ACC112 (cell line): ENCODE measurements at regions not wholly inside any gene's neighbourhood (a gene's known extent, or its start where the extent isn't known, plus 50 kb on each side); places are given as distances from the start of the nearest gene placed in this dataset.

Experiments
- H2AFZ ChIP-seq: fragments of 200-600 bp; sonication (generic); one replicate; pipeline ENCODE4 v1.6.0; 2017; ENCODE audit warnings: antibody characterized with exemption, low read length; ENCODE audit not compliant: unreplicated experiment
- H3K27ac ChIP-seq: fragments of 200-600 bp; sonication (generic); 2 replicates; pipeline ENCODE4 v1.5.1; 2014; ENCODE audit warnings: low read depth, mild to moderate bottlenecking, antibody characterized with exemption, low read length, moderate library complexity
- H3K27me3 ChIP-seq: fragments of 200-600 bp; sonication (generic); 2 replicates; pipeline ENCODE4 v1.6.1; 2014; ENCODE audit warnings: mild to moderate bottlenecking, antibody characterized with exemption, low read length, moderate library complexity, mixed read lengths; ENCODE audit not compliant: insufficient read depth
- H3K36me3 ChIP-seq: fragments of 200-600 bp; sonication (generic); 2 replicates; pipeline ENCODE4 v1.6.1; 2016; ENCODE audit warnings: mild to moderate bottlenecking, antibody characterized with exemption, low read length, moderate library complexity, mixed read lengths; ENCODE audit not compliant: insufficient read depth
- H3K4me1 ChIP-seq: fragments of 200-600 bp; sonication (generic); one replicate; pipeline ENCODE4 v1.6.1; 2016; ENCODE audit warnings: low read length, mixed read lengths; ENCODE audit not compliant: insufficient read depth, unreplicated experiment, control insufficient read depth
- H3K4me3 ChIP-seq: fragments of 200-600 bp; sonication (generic); 2 replicates; pipeline ENCODE4 v1.5.1; 2014; ENCODE audit warnings: mild to moderate bottlenecking, low read depth, low read length
- H3K79me2 ChIP-seq: fragments of 200-600 bp; sonication (generic); one replicate; pipeline ENCODE4 v1.6.0; 2016; ENCODE audit warnings: low read length; ENCODE audit not compliant: control insufficient read depth, unreplicated experiment, insufficient read depth

- Histone ChIP-seq H3K4me3 (no peak overlapping the region), H3K27ac (no peak overlapping the region), H3K27me3 (no peaks in the 10 kb centered on the region), H3K4me1 (no peaks in the 10 kb centered on the region), H2AFZ (no peak overlapping the region), H3K36me3 (no peaks in the 10 kb centered on the region), H3K79me2 (no peaks in the 10 kb centered on the region)
These were observed 213.6 kb upstream of the ADARB2 start for GRCh38 chr10:1950803-1951495.

DNA sequence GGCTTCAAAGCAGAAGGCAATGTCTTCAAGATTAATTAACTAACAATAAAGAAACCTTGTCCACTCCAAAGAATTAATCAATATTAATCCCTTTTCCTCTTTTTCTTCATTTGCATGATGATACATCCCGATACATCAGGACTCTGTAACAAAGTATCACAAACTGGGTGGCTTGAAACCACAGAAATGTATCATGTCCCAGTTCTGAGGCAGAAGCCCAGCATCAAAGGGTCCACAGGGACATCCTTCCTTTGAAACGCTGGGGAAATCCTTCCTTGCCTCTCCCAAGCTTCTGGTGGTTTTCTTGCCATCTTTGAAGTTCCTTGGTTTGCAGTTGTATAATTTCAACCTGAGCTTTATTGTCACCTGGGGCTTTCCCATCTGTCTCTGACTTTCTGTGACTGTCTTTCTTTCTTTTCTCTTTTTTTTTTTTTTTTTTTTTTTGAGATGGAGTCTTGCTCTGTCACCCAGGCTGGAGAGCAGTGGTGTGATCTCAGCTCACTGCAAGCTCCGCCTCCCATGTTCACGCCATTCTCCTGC is 210.2 kb upstream of the ADARB2 start:
- no peaks in the 10 kb centered on the region for H3K79me2 ChIP-seq
- no peak overlapping the region for H2AFZ ChIP-seq

DNA sequence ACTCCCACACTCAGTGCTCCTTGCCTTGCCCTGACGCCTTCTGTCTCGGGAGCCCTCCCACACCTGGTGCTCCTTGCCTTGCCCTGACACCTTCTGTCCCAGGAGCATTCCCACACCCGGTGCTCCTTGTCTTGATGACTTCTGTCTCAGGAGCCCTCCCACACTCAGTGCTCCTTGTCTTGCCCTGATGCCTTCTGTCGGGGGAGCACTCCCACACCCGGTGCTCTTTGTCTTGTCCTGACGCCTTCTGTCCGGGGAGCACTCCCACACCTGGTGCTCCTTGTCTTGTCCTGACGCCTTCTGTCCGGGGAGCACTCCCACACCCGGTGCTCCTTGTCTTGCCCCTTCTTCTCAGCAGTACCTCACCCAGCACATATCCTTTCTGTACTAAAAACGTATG is 207.2 kb upstream of the ADARB2 start:
- Histone ChIP-seq H3K27me3 (no peaks in the 10 kb centered on the region), H3K4me1 (no peaks in the 10 kb centered on the region), H3K4me3 (no peak overlapping the region), H3K79me2 (no peaks in the 10 kb centered on the region), H3K36me3 (no peaks in the 10 kb centered on the region), H3K27ac (no peak overlapping the region), H2AFZ (no peak overlapping the region)

More for the DNA sequence above, 210.2 kb upstream of the ADARB2 start:
- H3K36me3 ChIP-seq: no peaks in the 10 kb centered on the region
- H3K27me3 ChIP-seq: no peaks in the 10 kb centered on the region
- no peak overlapping the region for H3K27ac ChIP-seq
- H3K4me1 ChIP-seq: no peaks in the 10 kb centered on the region
- no peak overlapping the region for H3K4me3 ChIP-seq

DNA sequence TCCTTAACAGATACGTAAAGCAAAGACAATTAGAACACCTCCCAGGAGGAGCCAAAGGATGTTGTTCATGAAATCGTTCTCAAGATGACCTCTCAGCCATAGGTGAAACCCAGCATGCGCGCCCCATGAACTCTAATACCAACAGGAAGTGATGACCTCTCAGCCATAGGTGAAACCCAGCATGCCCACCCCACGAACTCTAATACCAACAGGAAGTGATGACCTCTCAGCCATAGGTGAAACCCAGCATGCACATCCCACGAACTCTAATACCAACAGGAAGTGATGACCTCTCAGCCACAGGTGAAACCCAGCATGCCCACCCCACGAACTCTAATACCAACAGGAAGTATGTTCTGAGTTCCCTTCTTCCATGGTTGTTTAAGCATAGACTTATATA is 205.2 kb upstream of the ADARB2 start:
- H2AFZ ChIP-seq: no peak overlapping the region
- H3K79me2 ChIP-seq: no peaks in the 10 kb centered on the region
- H3K4me1 ChIP-seq: no peaks in the 10 kb centered on the region
- no peak overlapping the region for H3K4me3 ChIP-seq
- H3K36me3 ChIP-seq: no peaks in the 10 kb centered on the region
- H3K27me3 ChIP-seq: no peaks in the 10 kb centered on the region
- H3K27ac ChIP-seq: no peak overlapping the region

GRCh38 chr10:1939016-1939415 is 201.7 kb upstream of the ADARB2 start:
- no peaks in the 10 kb centered on the region for H3K4me1 ChIP-seq
- H3K4me3 ChIP-seq: no peak overlapping the region
- H3K27me3 ChIP-seq: no peaks in the 10 kb centered on the region
- no peaks in the 10 kb centered on the region for H3K36me3 ChIP-seq
- no peak overlapping the region for H2AFZ ChIP-seq
- H3K27ac ChIP-seq: no peak overlapping the region
- H3K79me2 ChIP-seq: no peaks in the 10 kb centered on the region

DNA sequence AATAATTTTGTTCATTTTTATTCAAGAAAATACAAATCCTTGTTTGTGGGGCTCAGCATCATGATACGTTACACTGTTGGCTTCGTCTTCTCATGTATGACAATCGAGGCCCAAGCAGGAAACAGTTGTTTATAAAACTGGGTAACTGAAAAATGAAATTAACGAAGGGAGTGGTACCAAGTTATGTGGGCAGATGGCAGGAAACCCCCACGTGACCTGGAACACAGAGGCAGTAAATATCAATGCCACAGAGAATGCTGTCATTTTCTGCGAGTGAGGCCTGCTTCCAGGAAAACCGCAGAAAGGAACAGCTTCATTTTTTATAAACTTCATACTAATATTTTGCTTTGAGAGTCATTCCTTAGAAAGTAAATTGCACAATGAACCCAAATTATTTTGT is 201.0 kb upstream of the ADARB2 start:
- Histone ChIP-seq H3K27me3 (no peaks in the 10 kb centered on the region), H3K4me1 (no peaks in the 10 kb centered on the region), H3K79me2 (no peaks in the 10 kb centered on the region), H3K36me3 (no peaks in the 10 kb centered on the region), H3K27ac (no peak overlapping the region), H3K4me3 (no peak overlapping the region), H2AFZ (no peak overlapping the region)

- no peaks in the 10 kb centered on the region for H3K27me3 ChIP-seq
- no peak overlapping the region for H2AFZ ChIP-seq
- H3K36me3 ChIP-seq: no peaks in the 10 kb centered on the region
- no peaks in the 10 kb centered on the region for H3K4me1 ChIP-seq
- H3K4me3 ChIP-seq: no peak overlapping the region
- no peak overlapping the region for H3K27ac ChIP-seq
- H3K79me2 ChIP-seq: no peaks in the 10 kb centered on the region
These were observed 198.6 kb upstream of the ADARB2 start for GRCh38 chr10:1935912-1936311.

GRCh38 chr10:1933215-1933614 is 195.9 kb upstream of the ADARB2 start:
- H3K4me3 ChIP-seq: no peak overlapping the region
- no peak overlapping the region for H3K27ac ChIP-seq
- H3K79me2 ChIP-seq: no peaks in the 10 kb centered on the region
- no peaks in the 10 kb centered on the region for H3K4me1 ChIP-seq
- no peaks in the 10 kb centered on the region for H3K27me3 ChIP-seq
- no peak overlapping the region for H2AFZ ChIP-seq
- no peaks in the 10 kb centered on the region for H3K36me3 ChIP-seq

DNA sequence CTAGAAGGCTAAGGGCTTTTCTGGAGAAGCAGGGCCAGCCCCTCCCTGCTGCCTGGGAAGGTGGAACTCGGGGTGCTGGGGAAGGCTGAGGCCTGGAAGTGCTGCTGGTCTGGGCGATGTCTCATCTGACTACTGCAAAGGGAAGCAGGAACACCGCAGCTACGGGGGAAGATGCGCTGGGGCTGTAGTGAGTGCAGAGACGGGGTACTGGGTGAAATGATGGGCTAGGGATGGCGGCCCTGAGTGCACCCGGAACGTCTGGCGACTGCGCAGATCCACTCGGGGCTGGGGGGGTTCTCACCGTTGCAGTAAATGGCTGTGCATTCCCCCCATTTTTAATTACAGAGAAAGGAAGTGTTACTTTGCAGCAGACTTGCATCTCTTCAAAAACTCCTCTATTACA is 195.4 kb upstream of the ADARB2 start:
- no peaks in the 10 kb centered on the region for H3K4me1 ChIP-seq
- no peaks in the 10 kb centered on the region for H3K27me3 ChIP-seq
- no peak overlapping the region for H3K4me3 ChIP-seq
- no peaks in the 10 kb centered on the region for H3K36me3 ChIP-seq
- no peaks in the 10 kb centered on the region for H3K79me2 ChIP-seq
- H2AFZ ChIP-seq: no peak overlapping the region
- no peak overlapping the region for H3K27ac ChIP-seq

DNA sequence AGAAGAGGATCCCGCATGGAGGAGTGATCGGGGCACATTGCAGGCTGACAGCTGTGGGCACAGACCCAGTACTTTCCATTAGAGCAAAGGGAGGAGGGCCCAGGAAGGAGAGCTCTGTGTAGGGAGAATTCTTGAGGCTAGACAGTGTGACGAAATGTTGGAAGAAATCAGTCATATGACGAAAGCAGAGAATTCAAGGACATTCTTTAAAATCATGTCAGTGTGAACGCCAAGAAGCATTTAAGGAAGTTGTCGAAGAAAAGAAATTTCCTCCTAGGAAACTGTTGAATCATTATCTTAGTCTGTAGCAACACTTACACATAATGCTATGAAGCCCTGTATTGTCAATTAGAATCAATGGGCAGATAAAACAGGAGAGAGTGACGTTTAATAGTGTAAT is 191.3 kb upstream of the ADARB2 start:
- H3K4me3 ChIP-seq: no peak overlapping the region
- H3K27ac ChIP-seq: no peak overlapping the region
- H3K27me3 ChIP-seq: no peaks in the 10 kb centered on the region
- H3K79me2 ChIP-seq: no peaks in the 10 kb centered on the region
- no peaks in the 10 kb centered on the region for H3K4me1 ChIP-seq
- no peaks in the 10 kb centered on the region for H3K36me3 ChIP-seq
- H2AFZ ChIP-seq: no peak overlapping the region

DNA sequence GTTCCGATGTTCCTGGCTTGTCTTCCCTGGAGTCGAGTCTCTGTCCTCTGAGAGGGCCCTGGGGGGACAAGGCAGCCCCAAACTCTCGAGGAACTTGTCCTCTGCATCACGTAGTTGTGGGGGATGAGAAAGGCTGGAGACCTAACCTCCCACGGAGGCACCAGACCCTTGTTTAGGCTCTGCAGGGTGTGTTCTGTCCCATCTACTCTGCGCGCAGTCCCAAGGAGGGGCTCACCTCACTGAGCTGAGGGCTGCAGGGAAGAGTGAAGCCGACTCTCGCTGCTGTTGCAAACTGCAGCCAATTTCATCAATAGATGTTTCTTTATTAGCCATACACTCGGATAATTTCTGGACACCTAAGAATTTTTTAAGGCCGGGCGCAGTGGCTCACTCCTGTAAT is 186.7 kb upstream of the ADARB2 start:
- Histone ChIP-seq H3K27ac (no peak overlapping the region), H3K4me3 (no peak overlapping the region), H3K36me3 (no peaks in the 10 kb centered on the region), H3K4me1 (no peaks in the 10 kb centered on the region), H3K27me3 (no peaks in the 10 kb centered on the region), H2AFZ (no peak overlapping the region), H3K79me2 (no peaks in the 10 kb centered on the region)
